ENCODE measurements at regions not wholly inside any gene's neighbourhood (a gene's known extent, or its start where the extent isn't known, plus 50 kb on each side); places are given as distances from the start of the nearest gene placed in this dataset.

DNA sequence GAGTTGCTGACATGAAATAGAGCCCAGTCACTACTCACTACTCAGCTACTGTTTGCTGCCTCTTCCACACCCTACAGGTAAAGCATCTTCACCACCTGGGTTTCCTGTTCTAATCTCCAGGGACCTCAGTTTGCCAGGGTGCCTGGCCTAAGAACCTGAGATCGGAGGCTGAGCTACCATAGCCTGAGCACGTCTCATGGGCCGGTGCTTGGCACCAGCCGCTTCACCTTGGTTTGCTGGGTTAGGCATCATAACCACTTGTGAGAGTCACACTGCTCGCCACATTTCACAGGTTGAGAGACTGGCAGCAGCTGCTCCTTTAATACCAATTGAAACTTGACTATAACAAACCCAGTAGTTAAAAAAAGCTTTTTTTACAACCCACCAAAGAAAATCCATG is 75.1 kb downstream of the EMX2 start:
- Mint-ChIP-seq H3K4me3 (ENCODE audit: unreplicated experiment) (no peak overlapping the region), H3K4me1 (ENCODE audit: unreplicated experiment) (no peaks in the 10 kb centered on the region), H3K36me3 (ENCODE audit: unreplicated experiment) (no peaks in the 10 kb centered on the region), H3K27me3 (ENCODE audit: unreplicated experiment) (peaks cover 21% of the 10 kb centered on the region), H3K9me3 (ENCODE audit: unreplicated experiment) (no peaks in the 10 kb centered on the region), H3K27ac (ENCODE audit: unreplicated experiment) (no peak overlapping the region)
- DNase-seq (ENCODE audit: extremely low spot score, unreplicated experiment), result peak; percentile 34
- TF ChIP-seq, protein P1, sequence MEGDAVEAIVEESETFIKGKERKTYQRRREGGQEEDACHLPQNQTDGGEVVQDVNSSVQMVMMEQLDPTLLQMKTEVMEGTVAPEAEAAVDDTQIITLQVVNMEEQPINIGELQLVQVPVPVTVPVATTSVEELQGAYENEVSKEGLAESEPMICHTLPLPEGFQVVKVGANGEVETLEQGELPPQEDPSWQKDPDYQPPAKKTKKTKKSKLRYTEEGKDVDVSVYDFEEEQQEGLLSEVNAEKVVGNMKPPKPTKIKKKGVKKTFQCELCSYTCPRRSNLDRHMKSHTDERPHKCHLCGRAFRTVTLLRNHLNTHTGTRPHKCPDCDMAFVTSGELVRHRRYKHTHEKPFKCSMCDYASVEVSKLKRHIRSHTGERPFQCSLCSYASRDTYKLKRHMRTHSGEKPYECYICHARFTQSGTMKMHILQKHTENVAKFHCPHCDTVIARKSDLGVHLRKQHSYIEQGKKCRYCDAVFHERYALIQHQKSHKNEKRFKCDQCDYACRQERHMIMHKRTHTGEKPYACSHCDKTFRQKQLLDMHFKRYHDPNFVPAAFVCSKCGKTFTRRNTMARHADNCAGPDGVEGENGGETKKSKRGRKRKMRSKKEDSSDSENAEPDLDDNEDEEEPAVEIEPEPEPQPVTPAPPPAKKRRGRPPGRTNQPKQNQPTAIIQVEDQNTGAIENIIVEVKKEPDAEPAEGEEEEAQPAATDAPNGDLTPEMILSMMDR (IDR thresholded peaks at IDR 0.05), result no peak

GRCh38 chr10:117619223-117619622 is 76.7 kb downstream of the EMX2 start:
- TF ChIP-seq, protein P1 (IDR thresholded peaks at IDR 0.05), result no peak
- peak; percentile 56 for DNase-seq (ENCODE audit: extremely low spot score, unreplicated experiment)
- H3K27me3 Mint-ChIP-seq (ENCODE audit: unreplicated experiment), result peaks cover 23% of the 10 kb centered on the region
- no peak overlapping the region for H3K4me3 Mint-ChIP-seq (ENCODE audit: unreplicated experiment)
- H3K9me3 Mint-ChIP-seq (ENCODE audit: unreplicated experiment), result no peaks in the 10 kb centered on the region
- no peaks in the 10 kb centered on the region for H3K36me3 Mint-ChIP-seq (ENCODE audit: unreplicated experiment)
- no peak overlapping the region for H3K27ac Mint-ChIP-seq (ENCODE audit: unreplicated experiment)
- no peaks in the 10 kb centered on the region for H3K4me1 Mint-ChIP-seq (ENCODE audit: unreplicated experiment)

- Mint-ChIP-seq H3K4me3 (ENCODE audit: unreplicated experiment) (no peak overlapping the region), H3K4me1 (ENCODE audit: unreplicated experiment) (no peaks in the 10 kb centered on the region), H3K27me3 (ENCODE audit: unreplicated experiment) (peaks cover 23% of the 10 kb centered on the region), H3K27ac (ENCODE audit: unreplicated experiment) (no peak overlapping the region), H3K9me3 (ENCODE audit: unreplicated experiment) (no peaks in the 10 kb centered on the region), H3K36me3 (ENCODE audit: unreplicated experiment) (no peaks in the 10 kb centered on the region)
- TF ChIP-seq, protein P1 (IDR thresholded peaks at IDR 0.05), result no peak
- DNase-seq (ENCODE audit: extremely low spot score, unreplicated experiment), result peak; percentile 42
Measured at GRCh38 chr10:117619707-117620405, 77.3 kb downstream of the EMX2 start.

DNA sequence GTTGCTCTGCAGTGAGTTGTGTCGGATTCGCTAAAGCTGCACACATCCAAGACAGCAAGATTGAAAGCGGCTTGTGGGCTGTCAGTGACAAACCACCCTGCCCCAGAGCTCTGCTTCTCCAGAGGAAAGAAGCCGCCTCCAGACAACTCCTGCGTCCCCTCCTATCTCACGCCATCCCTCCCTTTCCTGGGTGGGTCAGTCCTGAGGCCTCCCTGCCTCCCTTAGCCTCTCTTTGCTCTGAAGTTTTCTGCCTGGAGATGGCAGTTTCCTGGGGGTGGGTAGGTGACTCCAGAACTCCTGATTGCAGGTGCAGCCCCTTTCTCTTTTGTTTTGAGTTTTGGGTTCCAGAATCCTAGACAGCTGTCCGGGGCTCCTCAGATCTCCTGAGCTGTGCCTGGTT is 78.7 kb downstream of the EMX2 start:
- no peak overlapping the region for H3K4me3 Mint-ChIP-seq (ENCODE audit: unreplicated experiment)
- no peaks in the 10 kb centered on the region for H3K4me1 Mint-ChIP-seq (ENCODE audit: unreplicated experiment)
- no peak overlapping the region for H3K27ac Mint-ChIP-seq (ENCODE audit: unreplicated experiment)
- peaks cover 19% of the 10 kb centered on the region for H3K27me3 Mint-ChIP-seq (ENCODE audit: unreplicated experiment)
- DNase-seq (ENCODE audit: extremely low spot score, unreplicated experiment), result peak; percentile 56
- H3K36me3 Mint-ChIP-seq (ENCODE audit: unreplicated experiment), result no peaks in the 10 kb centered on the region
- H3K9me3 Mint-ChIP-seq (ENCODE audit: unreplicated experiment), result no peaks in the 10 kb centered on the region
- TF ChIP-seq, protein P1 (IDR thresholded peaks at IDR 0.05), result no peak

DNA sequence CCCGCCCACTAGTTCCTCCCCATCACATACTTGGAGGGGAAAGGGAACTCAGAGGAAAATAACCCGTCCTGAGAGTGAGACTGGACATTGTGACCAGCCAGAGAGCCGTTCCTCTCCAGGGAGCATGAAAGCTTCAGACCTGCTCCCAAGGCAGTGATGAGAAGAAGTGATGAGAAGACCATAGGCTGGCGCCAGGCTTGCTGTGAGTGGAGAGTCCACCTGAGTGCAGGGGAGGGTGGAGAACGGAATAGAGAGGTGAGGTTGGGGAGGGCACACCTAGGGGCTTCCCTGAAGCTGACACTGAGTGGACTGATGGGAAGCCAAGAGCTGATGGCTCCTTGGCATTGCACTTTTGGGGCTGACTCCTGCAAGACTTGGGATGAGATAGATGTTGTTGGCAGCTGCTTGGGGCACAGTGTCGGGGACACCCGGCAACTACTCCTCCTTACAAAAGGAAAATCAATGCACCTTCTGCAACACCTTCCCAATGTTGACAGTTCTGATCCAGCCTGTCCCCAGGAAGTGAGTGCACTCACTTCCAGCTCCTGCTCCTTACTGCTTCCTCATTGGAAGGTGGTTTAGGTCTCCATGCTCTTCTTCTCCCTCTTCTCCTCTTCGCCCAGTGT is 79.4 kb downstream of the EMX2 start:
- no peak overlapping the region for H3K27ac Mint-ChIP-seq (ENCODE audit: unreplicated experiment)
- H3K27me3 Mint-ChIP-seq (ENCODE audit: unreplicated experiment), result peaks cover 19% of the 10 kb centered on the region
- no peak overlapping the region for H3K4me3 Mint-ChIP-seq (ENCODE audit: unreplicated experiment)
- TF ChIP-seq, protein P1 (IDR thresholded peaks at IDR 0.05), result no peak
- no peaks in the 10 kb centered on the region for H3K9me3 Mint-ChIP-seq (ENCODE audit: unreplicated experiment)
- no peaks in the 10 kb centered on the region for H3K4me1 Mint-ChIP-seq (ENCODE audit: unreplicated experiment)
- peak; percentile 62 for DNase-seq (ENCODE audit: extremely low spot score, unreplicated experiment)
- no peaks in the 10 kb centered on the region for H3K36me3 Mint-ChIP-seq (ENCODE audit: unreplicated experiment)
